IMR-90 (cell line): ENCODE measurements at regions not wholly inside any gene's neighbourhood (a gene's known extent, or its start where the extent isn't known, plus 50 kb on each side); places are given as distances from the start of the nearest gene placed in this dataset.

Source experiments
- ATAC-seq: fragments of 200-7000 bp; cut with Tn5 transposase; 2 replicates; pipeline ENCODE4 v1.9.1; 2020; ENCODE audit warnings: low read depth, mild to moderate bottlenecking, moderate library complexity
- BruUV-seq: library from RNA; stranded (reverse); fragments of 400-500 nt; replicated peaks from 2 replicates; lab custom pipeline; 2021; lab: Mats Ljungman, UMichigan
- CTCF ChIA-PET: fragments of 300-600 bp; formaldehyde crosslinking; extraction: SDS; loops from one replicate; lab custom pipeline; 2021; ENCODE audit warnings: antibody characterized with exemption; lab: Yijun Ruan, JAX
- POLR2A ChIA-PET: fragments of 300-600 bp; sonication (Branson Sonifier 250); formaldehyde crosslinking; loops from one replicate; lab custom pipeline; 2022; ENCODE audit warnings: antibody characterized with exemption; ENCODE audit not compliant: unreplicated experiment; lab: Charles Lee
- DNase-seq: peaks from one replicate; pipeline ENCODE4 v3.0.0; 2013
- H2AFZ ChIP-seq: replicated peaks from 2 replicates; pipeline ENCODE3; 2013; ENCODE audit warnings: low read length, mild to moderate bottlenecking; ENCODE audit not compliant: poor library complexity
- H2AK5ac ChIP-seq: 2 replicates; pipeline ENCODE4 v1.6.1; 2013; ENCODE audit warnings: low read depth, low read length, inconsistent platforms
- H2AK9ac ChIP-seq: replicated peaks from 2 replicates; pipeline ENCODE3; 2013; ENCODE audit warnings: mild to moderate bottlenecking, low read depth, low read length, moderate library complexity; ENCODE audit not compliant: poor library complexity
- H2BK120ac ChIP-seq: 2 replicates; pipeline ENCODE4 v1.6.1; 2013; ENCODE audit warnings: low read depth, low read length, inconsistent platforms
- H2BK15ac ChIP-seq: 3 replicates; pipeline ENCODE4 v1.6.1; 2013; ENCODE audit warnings: low read depth, low read length, inconsistent platforms
- H2BK20ac ChIP-seq: 2 replicates; pipeline ENCODE4 v1.6.1; 2013; ENCODE audit warnings: low read depth, mild to moderate bottlenecking, inconsistent platforms, low read length, moderate library complexity
- H2BK5ac ChIP-seq: 2 replicates; pipeline ENCODE4 v1.6.1; 2013; ENCODE audit warnings: mild to moderate bottlenecking, low read depth, low read length, inconsistent platforms; ENCODE audit not compliant: poor library complexity, severe bottlenecking
- H3K14ac ChIP-seq: replicated peaks from 2 replicates; pipeline ENCODE4 v1.6.1; 2013; ENCODE audit warnings: low read depth, low read length, inconsistent platforms
- H3K18ac ChIP-seq: 2 replicates; pipeline ENCODE4 v1.6.1; 2013; ENCODE audit warnings: low read depth, low read length, control low read depth
- H3K23ac ChIP-seq: 2 replicates; pipeline ENCODE4 v1.6.1; 2013; ENCODE audit warnings: low read depth, low read length, inconsistent platforms
- H3K27ac ChIP-seq: 2 replicates; pipeline ENCODE4 v1.5.1; 2013; ENCODE audit warnings: mild to moderate bottlenecking, control low read depth, low read length; ENCODE audit not compliant: insufficient read depth
- H3K27me3 ChIP-seq: 2 replicates; pipeline ENCODE4 v1.6.1; 2013; ENCODE audit warnings: low read length; ENCODE audit not compliant: control insufficient read depth, insufficient read depth
- H3K36me3 ChIP-seq: 2 replicates; pipeline ENCODE4 v1.6.1; 2013; ENCODE audit warnings: low read length, mixed read lengths; ENCODE audit not compliant: control insufficient read depth, insufficient read depth
- H3K4ac ChIP-seq: 2 replicates; pipeline ENCODE4 v1.6.1; 2013; ENCODE audit warnings: low read depth, low read length, inconsistent platforms
- H3K4me1 ChIP-seq: 2 replicates; pipeline ENCODE4 v1.6.1; 2013; ENCODE audit warnings: low read length, mixed read lengths; ENCODE audit not compliant: control insufficient read depth, insufficient read depth
- H3K4me2 ChIP-seq: 2 replicates; pipeline ENCODE4 v1.6.1; 2013; ENCODE audit warnings: low read depth, mild to moderate bottlenecking, control low read depth, low read length, moderate library complexity
- H3K4me3 ChIP-seq: 2 replicates; pipeline ENCODE4 v1.5.1; 2013; ENCODE audit warnings: low read depth, mild to moderate bottlenecking, control low read depth, low read length, moderate library complexity; ENCODE audit not compliant: insufficient read depth
- H3K56ac ChIP-seq: 2 replicates; pipeline ENCODE4 v1.6.1; 2013; ENCODE audit warnings: low read length, inconsistent platforms; ENCODE audit not compliant: insufficient read depth; ENCODE audit errors: extremely low read depth
- H3K79me1 ChIP-seq, 2 experiments: 2 replicates each; pipeline ENCODE4 v1.6.1; 2013; ENCODE audit warnings: low read length in 2 of 2, inconsistent platforms in 1 of 2, low read depth in 1 of 2
- H3K9ac ChIP-seq: 2 replicates; pipeline ENCODE4 v1.6.1; 2013; ENCODE audit warnings: low read depth, low read length, control low read depth
- H3K9me1 ChIP-seq: 2 replicates; pipeline ENCODE4 v1.6.1; 2013; ENCODE audit warnings: low read length, inconsistent platforms; ENCODE audit not compliant: insufficient read depth
- H3K9me3 ChIP-seq: 2 replicates; pipeline ENCODE4 v1.6.1; 2013; ENCODE audit warnings: low read length; ENCODE audit not compliant: control insufficient read depth, insufficient read depth
- H4K20me1 ChIP-seq: 2 replicates; pipeline ENCODE4 v1.6.1; 2013; ENCODE audit warnings: low read length, inconsistent platforms; ENCODE audit not compliant: insufficient read depth
- H4K5ac ChIP-seq: 2 replicates; pipeline ENCODE4 v1.6.1; 2013; ENCODE audit warnings: mild to moderate bottlenecking, low read depth, low read length, control low read depth
- H4K8ac ChIP-seq, 2 experiments: 2 replicates each; pipeline ENCODE4 v1.6.1; 2013; ENCODE audit warnings: low read depth in 2 of 2, low read length in 2 of 2, control low read depth in 1 of 2, inconsistent platforms in 1 of 2
- H4K91ac ChIP-seq: 2 replicates; pipeline ENCODE4 v1.6.1; 2013; ENCODE audit warnings: low read depth, low read length, inconsistent platforms; ENCODE audit not compliant: insufficient read depth
- BHLHE40 ChIP-seq: fragments of 150-350 bp; IDR thresholded peaks from 2 replicates; pipeline ENCODE4 v1.6.1; 2016; ENCODE audit warnings: mild to moderate bottlenecking, low read depth, low read length
- CEBPB ChIP-seq: IDR thresholded peaks from 2 replicates; pipeline ENCODE4 v1.6.1; 2012; ENCODE audit warnings: low read depth, low read length, improper control_type of control experiment
- CHD1 ChIP-seq: IDR thresholded peaks from 2 replicates; pipeline ENCODE4 v1.6.1; 2012; ENCODE audit warnings: low read depth, low read length, improper control_type of control experiment
- ELK1 ChIP-seq: fragments of 150-350 bp; IDR thresholded peaks from 2 replicates; pipeline ENCODE4 v1.6.1; 2016; ENCODE audit warnings: low read depth, mild to moderate bottlenecking, low read length, moderate library complexity, borderline replicate concordance
- FOS ChIP-seq: fragments of 150-350 bp; IDR thresholded peaks from 2 replicates; pipeline ENCODE4 v1.6.1; 2016; ENCODE audit warnings: low read depth, low read length
- MAFK ChIP-seq: IDR thresholded peaks from 2 replicates; pipeline ENCODE4 v1.6.1; 2012; ENCODE audit warnings: low read depth, low read length, improper control_type of control experiment
- MAZ ChIP-seq: IDR thresholded peaks from 2 replicates; pipeline ENCODE4 v1.6.1; 2012; ENCODE audit warnings: low read depth, mild to moderate bottlenecking, low read length, improper control_type of control experiment, moderate library complexity, borderline replicate concordance
- MXI1 ChIP-seq: IDR thresholded peaks from 2 replicates; pipeline ENCODE4 v1.6.1; 2012; ENCODE audit warnings: low read depth, mild to moderate bottlenecking, low read length, moderate library complexity, borderline replicate concordance
- NFE2L2 ChIP-seq: fragments of 150-350 bp; IDR thresholded peaks from 2 replicates; pipeline ENCODE4 v1.6.1; 2016; ENCODE audit warnings: low read depth, mild to moderate bottlenecking, low read length
- POLR2A ChIP-seq: IDR thresholded peaks from 2 replicates; pipeline ENCODE4 v1.6.1; 2012; ENCODE audit warnings: mild to moderate bottlenecking, low read depth, low read length
- RAD21 ChIP-seq: IDR thresholded peaks from 2 replicates; pipeline ENCODE4 v1.6.1; 2012; ENCODE audit warnings: low read length, improper control_type of control experiment
- RCOR1 ChIP-seq: IDR thresholded peaks from 2 replicates; pipeline ENCODE4 v1.6.1; 2012; ENCODE audit warnings: mild to moderate bottlenecking, low read length, improper control_type of control experiment; ENCODE audit not compliant: insufficient replicate concordance
- RFX5 ChIP-seq: IDR thresholded peaks from 2 replicates; pipeline ENCODE4 v1.8.0; 2012; ENCODE audit warnings: low read depth, mild to moderate bottlenecking, low read length, moderate library complexity
- SMC3 ChIP-seq: fragments of 150-350 bp; IDR thresholded peaks from 2 replicates; pipeline ENCODE4 v1.6.1; 2016; ENCODE audit warnings: low read depth, mild to moderate bottlenecking, antibody characterized with exemption, low read length, moderate library complexity
- USF2 ChIP-seq: fragments of 150-350 bp; IDR thresholded peaks from 2 replicates; pipeline ENCODE4 v1.6.1; 2017; ENCODE audit warnings: mild to moderate bottlenecking, antibody characterized with exemption, low read length, low read depth
- WGBS, 2 experiments: methylation state at CpG; one replicate each; pipeline versions ENCODE4 v1.1.5 to v1.1.7; 2013; ENCODE audit warnings: missing lambda C conversion rate in 2 of 2; ENCODE audit not compliant: insufficient read length in 1 of 2; ENCODE audit errors: extremely low coverage in 2 of 2; 5-methylcytosine and 5-hydroxymethylcytosine counted together
- dilution Hi-C: fragments of 300-500 bp; cut with HindIII; formaldehyde crosslinking; loops from one replicate; pipeline ENCODE4 v1.14.3; 2018; ENCODE audit warnings: low sequenced_read_pairs; ENCODE audit not compliant: unreplicated experiment
- in situ Hi-C: fragments of 300-500 bp; cut with MboI; formaldehyde crosslinking; loops from 3 replicates; pipeline ENCODE4 v1.14.3; 2019; ENCODE audit warnings: low sequenced_read_pairs, inconsistent platforms, mixed read lengths
- intact Hi-C: fragments of 100-400 bp; cut with micrococcal nuclease; formaldehyde crosslinking; loops from 2 replicates; pipeline ENCODE4 v1.10.0; 2022
- TF ChIP-seq, protein P1 (sequence below): conservative IDR thresholded peaks from 2 replicates; pipeline ENCODE4 v1.5.1; 2012; ENCODE audit warnings: mild to moderate bottlenecking, low read depth, low read length, improper control_type of control experiment

DNA sequence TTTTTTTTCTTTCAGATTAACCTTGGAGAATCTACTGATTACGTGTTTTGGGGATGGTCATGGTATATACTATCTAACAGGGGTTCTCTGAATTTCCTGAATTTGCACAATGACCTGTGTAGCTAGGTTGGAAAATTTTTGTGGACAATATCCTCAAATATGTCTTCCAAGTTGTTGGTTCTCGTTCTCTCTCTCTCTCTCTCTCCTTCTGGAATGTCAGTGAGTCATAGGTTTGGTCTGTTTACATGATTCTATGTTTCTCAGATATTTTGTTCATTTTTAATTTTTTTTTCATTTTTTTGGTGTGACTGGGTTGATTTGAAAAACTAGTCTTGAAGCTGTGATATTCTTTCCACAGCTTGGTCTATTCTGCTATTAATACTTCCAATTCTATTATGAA lies 604.0 kb upstream of the ANO3 start:
- Histone ChIP-seq H3K23ac (no peak overlapping the region), H3K18ac (no peak overlapping the region), H2BK120ac (no peak overlapping the region), H3K4me1 (no peaks in the 10 kb centered on the region), H3K36me3 (no peaks in the 10 kb centered on the region), H3K4ac (no peak overlapping the region), H3K14ac (no peak overlapping the region), H3K79me1 (no peaks in the 10 kb centered on the region), H2BK15ac (no peak overlapping the region), H4K91ac (no peak overlapping the region), H4K8ac (no peak overlapping the region), H3K9me1 (no peaks in the 10 kb centered on the region), H2BK5ac (no peak overlapping the region), H3K9me3 (peaks cover 2% of the 10 kb centered on the region; the same call in 1 of the 2 replicates), H2AFZ (no peak overlapping the region), H2AK9ac (no peak overlapping the region), H3K27me3 (no peaks in the 10 kb centered on the region), H3K4me2 (no peak overlapping the region), H3K56ac (no peak overlapping the region), H3K9ac (no peak overlapping the region), H3K27ac (no peak overlapping the region), H2BK20ac (no peak overlapping the region), H2AK5ac (no peak overlapping the region), H4K5ac (no peak overlapping the region), H3K4me3 (no peak overlapping the region), H4K20me1 (no peaks in the 10 kb centered on the region)
- POLR2A ChIA-PET = no interaction called here
- ATAC-seq (no peak), DNase-seq (no peak)
- CTCF ChIA-PET = no interaction called here
- no CpG with 5 or more reads among the region's 2 CpGs for WGBS, 2 experiments
- TF ChIP-seq CHD1 (no peak), MAFK (no peak), CEBPB (no peak), MAZ (no peak), ELK1 (no peak), RAD21 (no peak), POLR2A (no peak), FOS (no peak), NFE2L2 (no peak), USF2 (no peak), BHLHE40 (no peak), MXI1 (no peak), RFX5 (no peak), SMC3 (no peak), RCOR1 (no peak)
- TF ChIP-seq, protein P1, sequence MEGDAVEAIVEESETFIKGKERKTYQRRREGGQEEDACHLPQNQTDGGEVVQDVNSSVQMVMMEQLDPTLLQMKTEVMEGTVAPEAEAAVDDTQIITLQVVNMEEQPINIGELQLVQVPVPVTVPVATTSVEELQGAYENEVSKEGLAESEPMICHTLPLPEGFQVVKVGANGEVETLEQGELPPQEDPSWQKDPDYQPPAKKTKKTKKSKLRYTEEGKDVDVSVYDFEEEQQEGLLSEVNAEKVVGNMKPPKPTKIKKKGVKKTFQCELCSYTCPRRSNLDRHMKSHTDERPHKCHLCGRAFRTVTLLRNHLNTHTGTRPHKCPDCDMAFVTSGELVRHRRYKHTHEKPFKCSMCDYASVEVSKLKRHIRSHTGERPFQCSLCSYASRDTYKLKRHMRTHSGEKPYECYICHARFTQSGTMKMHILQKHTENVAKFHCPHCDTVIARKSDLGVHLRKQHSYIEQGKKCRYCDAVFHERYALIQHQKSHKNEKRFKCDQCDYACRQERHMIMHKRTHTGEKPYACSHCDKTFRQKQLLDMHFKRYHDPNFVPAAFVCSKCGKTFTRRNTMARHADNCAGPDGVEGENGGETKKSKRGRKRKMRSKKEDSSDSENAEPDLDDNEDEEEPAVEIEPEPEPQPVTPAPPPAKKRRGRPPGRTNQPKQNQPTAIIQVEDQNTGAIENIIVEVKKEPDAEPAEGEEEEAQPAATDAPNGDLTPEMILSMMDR = no peak
- no TSS peak for BruUV-seq
- intact Hi-C loops = no loop called here
- dilution Hi-C loops = no loop called here
- in situ Hi-C loops = no loop called here
